Activated naive CD4-positive, alpha-beta T cell treated with anti-CD3 and anti-CD28 coated beads for 36 hours (primary cell): ENCODE measurements at regions not wholly inside any gene's neighbourhood (a gene's known extent, or its start where the extent isn't known, plus 50 kb on each side); places are given as distances from the start of the nearest gene placed in this dataset.

Experiments
- CTCF ChIA-PET: fragments of 350-600 bp; sonication (Branson Sonifier 250); formaldehyde crosslinking; loops from one replicate; lab custom pipeline; 2021; ENCODE audit warnings: antibody characterized with exemption; lab: Charles Lee
- DNase-seq: peaks from one replicate; pipeline ENCODE4 v3.0.0-alpha.2; 2020
- H3K27ac Mint-ChIP-seq: one replicate; pipeline ENCODE4 v1.8.0; 2021; ENCODE audit warnings: mild to moderate bottlenecking, mixed read lengths
- H3K27me3 Mint-ChIP-seq: one replicate; pipeline ENCODE4 v1.8.0; 2021; ENCODE audit warnings: low read depth, mixed read lengths
- H3K36me3 Mint-ChIP-seq: one replicate; pipeline ENCODE4 v1.8.0; 2021; ENCODE audit warnings: low read depth, mixed read lengths
- H3K4me1 Mint-ChIP-seq: one replicate; pipeline ENCODE4 v1.8.0; 2021; ENCODE audit warnings: low read depth, mixed read lengths
- H3K4me3 Mint-ChIP-seq: one replicate; pipeline ENCODE4 v1.8.0; 2021; ENCODE audit warnings: mild to moderate bottlenecking, moderate library complexity, mixed read lengths
- H3K9me3 Mint-ChIP-seq: one replicate; pipeline ENCODE4 v1.8.0; 2021; ENCODE audit warnings: mixed read lengths
- intact Hi-C: fragments of 100-400 bp; cut with micrococcal nuclease; formaldehyde crosslinking; loops from one replicate; pipeline ENCODE4 v1.15.1; 2023

DNA sequence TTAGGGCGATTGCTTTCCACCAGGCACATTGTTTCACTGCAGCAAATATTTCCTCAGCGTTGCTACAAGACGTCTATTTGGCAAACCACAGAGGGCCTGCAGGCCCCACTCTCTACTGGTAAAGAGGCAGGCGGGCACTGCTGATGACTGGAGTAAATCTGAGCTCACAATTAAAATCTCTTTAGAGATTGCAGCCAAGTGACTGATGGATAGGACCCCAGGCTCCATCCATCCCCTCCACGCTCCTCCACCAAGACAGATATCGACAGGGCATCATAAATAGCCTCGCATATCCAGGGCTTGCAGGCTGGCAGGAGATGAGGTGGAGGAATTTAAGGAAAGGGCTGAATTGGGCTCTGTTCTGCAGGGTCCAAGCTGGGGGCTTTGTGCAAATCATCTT, 50.4 kb upstream of the MDGA1 start:
- H3K4me3 Mint-ChIP-seq = no peak overlapping the region
- peaks cover under 1% of the 10 kb centered on the region for H3K27me3 Mint-ChIP-seq
- intact Hi-C loops = no loop called here
- H3K27ac Mint-ChIP-seq = no peak overlapping the region
- no peaks in the 10 kb centered on the region for H3K4me1 Mint-ChIP-seq
- H3K36me3 Mint-ChIP-seq = no peaks in the 10 kb centered on the region
- DNase-seq = no peak
- CTCF ChIA-PET = no interaction called here
- H3K9me3 Mint-ChIP-seq = no peaks in the 10 kb centered on the region
